GM13976 (cell line): ENCODE measurements at regions not wholly inside any gene's neighbourhood (a gene's known extent, or its start where the extent isn't known, plus 50 kb on each side); places are given as distances from the start of the nearest gene placed in this dataset.

Experiments used
- DNase-seq: peaks from one replicate; pipeline ENCODE4 v3.0.0; 2012; ENCODE audit warnings: low spot score
- in situ Hi-C: fragments of 300-500 bp; cut with MboI; formaldehyde crosslinking; loops from one replicate; pipeline ENCODE4 v1.12.0; 2022; ENCODE audit warnings: low sequenced_read_pairs, mixed read lengths, inconsistent platforms; ENCODE audit not compliant: unreplicated experiment
- TF ChIP-seq, protein P1 (sequence below): IDR thresholded peaks from 2 replicates; pipeline ENCODE4 v1.5.1; 2012; ENCODE audit warnings: borderline replicate concordance, mild to moderate bottlenecking; ENCODE audit not compliant: insufficient read depth; ENCODE audit errors: extremely low read depth, missing control alignments, control extremely low read depth

- no peak for DNase-seq
- TF ChIP-seq, protein P1, sequence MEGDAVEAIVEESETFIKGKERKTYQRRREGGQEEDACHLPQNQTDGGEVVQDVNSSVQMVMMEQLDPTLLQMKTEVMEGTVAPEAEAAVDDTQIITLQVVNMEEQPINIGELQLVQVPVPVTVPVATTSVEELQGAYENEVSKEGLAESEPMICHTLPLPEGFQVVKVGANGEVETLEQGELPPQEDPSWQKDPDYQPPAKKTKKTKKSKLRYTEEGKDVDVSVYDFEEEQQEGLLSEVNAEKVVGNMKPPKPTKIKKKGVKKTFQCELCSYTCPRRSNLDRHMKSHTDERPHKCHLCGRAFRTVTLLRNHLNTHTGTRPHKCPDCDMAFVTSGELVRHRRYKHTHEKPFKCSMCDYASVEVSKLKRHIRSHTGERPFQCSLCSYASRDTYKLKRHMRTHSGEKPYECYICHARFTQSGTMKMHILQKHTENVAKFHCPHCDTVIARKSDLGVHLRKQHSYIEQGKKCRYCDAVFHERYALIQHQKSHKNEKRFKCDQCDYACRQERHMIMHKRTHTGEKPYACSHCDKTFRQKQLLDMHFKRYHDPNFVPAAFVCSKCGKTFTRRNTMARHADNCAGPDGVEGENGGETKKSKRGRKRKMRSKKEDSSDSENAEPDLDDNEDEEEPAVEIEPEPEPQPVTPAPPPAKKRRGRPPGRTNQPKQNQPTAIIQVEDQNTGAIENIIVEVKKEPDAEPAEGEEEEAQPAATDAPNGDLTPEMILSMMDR: no peak
- in situ Hi-C loops: no loop called here
Observed at GRCh38 chrX:2596555-2597255, 94.4 kb upstream of the CD99 start.

- TF ChIP-seq, protein P1: no peak
- DNase-seq: no peak
- in situ Hi-C loops: no loop called here
Observed at GRCh38 chrX:2596045-2596444, 95.0 kb upstream of the CD99 start.

- in situ Hi-C loops: no loop called here
- TF ChIP-seq, protein P1: no peak
- DNase-seq: no peak
Observed at GRCh38 chrX:2595258-2595657, 94.5 kb upstream of the DHRSX start.

DNA sequence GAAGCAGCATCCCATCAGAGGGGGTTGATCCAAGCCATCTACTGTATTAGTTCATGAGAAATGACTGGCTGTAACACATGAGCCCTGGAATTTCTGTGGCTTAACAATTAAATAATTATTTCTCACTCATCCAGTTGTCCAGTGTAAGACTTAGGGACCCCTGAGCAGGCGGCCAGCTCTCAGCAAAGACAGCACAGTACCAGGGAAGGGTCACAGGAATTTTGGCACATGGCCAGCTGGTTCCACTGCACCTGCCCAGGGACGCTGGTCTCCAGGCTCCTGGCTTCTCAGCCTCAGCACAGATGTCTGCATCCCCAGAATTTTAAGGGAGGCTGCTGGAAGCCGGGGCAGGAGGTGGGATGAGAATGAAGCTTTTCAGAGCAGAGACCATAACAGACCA, 93.7 kb upstream of the DHRSX start:
- in situ Hi-C loops: no loop called here

DNA sequence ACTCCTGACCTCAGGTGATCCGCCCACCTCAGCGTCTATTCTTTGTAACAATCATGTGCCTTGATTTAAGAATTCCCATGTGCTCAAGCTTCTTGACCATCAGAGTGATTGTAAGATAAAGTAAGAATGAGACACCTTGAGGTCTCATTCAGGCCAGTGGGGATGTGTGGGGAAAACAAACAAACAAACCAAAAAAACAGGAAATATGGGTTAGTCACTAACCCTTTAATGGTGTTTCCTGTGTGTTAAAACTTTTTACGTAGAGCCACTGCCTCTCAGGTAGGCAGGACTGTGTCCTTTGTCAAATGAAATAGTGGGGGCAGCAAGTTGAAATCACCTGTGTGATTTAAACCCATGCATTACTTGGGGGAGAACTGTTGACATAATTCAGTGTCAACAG, 91.5 kb upstream of the DHRSX start:
- in situ Hi-C loops: no loop called here
- DNase-seq: no peak
- TF ChIP-seq, protein P1: no peak

More for the DNA sequence above, 93.7 kb upstream of the DHRSX start:
- TF ChIP-seq, protein P1: no peak
- no peak for DNase-seq

- in situ Hi-C loops: no loop called here
- no peak for DNase-seq
- TF ChIP-seq, protein P1: no peak
Observed at GRCh38 chrX:2589186-2590020, 88.6 kb upstream of the DHRSX start.
